CD4-positive, alpha-beta T cell (primary cell): ENCODE measurements at regions not wholly inside any gene's neighbourhood (a gene's known extent, or its start where the extent isn't known, plus 50 kb on each side); places are given as distances from the start of the nearest gene placed in this dataset.
"Not testable (repeated sequence)": the region's sequence is repeated elsewhere in the genome, so short reads cannot be mapped to it uniquely, and the experiment has no call there.

Source experiments
- ATAC-seq: fragments of 200-7000 bp; cut with Tn5 transposase; one replicate; pipeline ENCODE4 v1.10.0; 2022; ENCODE audit warnings: mild to moderate bottlenecking; ENCODE audit not compliant: poor library complexity
- CTCF ChIA-PET: fragments of 350-600 bp; sonication (Branson Sonifier 250); formaldehyde crosslinking; loops from one replicate; lab custom pipeline; 2021; ENCODE audit warnings: antibody characterized with exemption, inconsistent platforms; lab: Charles Lee
- POLR2A ChIA-PET: fragments of 350-600 bp; sonication (Branson Sonifier 250); formaldehyde crosslinking; loops from one replicate; lab custom pipeline; 2021; ENCODE audit warnings: antibody characterized with exemption, inconsistent platforms; lab: Charles Lee
- DNase-seq, 14 experiments: peaks; one replicate each; pipeline ENCODE4 v3.0.0-alpha.2; 2013 to 2020; ENCODE audit warnings: mixed read lengths in 2 of 14
- H3K27ac ChIP-seq, 2 donors: one replicate each; pipeline versions ENCODE4 v1.5.1 to v1.7.0; 2013; ENCODE audit warnings: low read length in 2 of 2, low read depth in 1 of 2, mild to moderate bottlenecking in 1 of 2
- H3K27me3 ChIP-seq, 2 experiments: 1 replicate in 1 of 2; 2 replicates in 1 of 2; pipeline versions ENCODE4 v1.6.1 to v1.7.0; 2013; ENCODE audit warnings: low read length in 2 of 2, control low read depth in 1 of 2, mild to moderate bottlenecking in 1 of 2, moderate library complexity in 1 of 2; ENCODE audit not compliant: insufficient read depth in 2 of 2, control insufficient read depth in 1 of 2
- H3K36me3 ChIP-seq: one replicate; pipeline ENCODE4 v1.6.1; 2013; ENCODE audit warnings: low read length, control low read depth; ENCODE audit not compliant: insufficient read depth
- H3K4me1 ChIP-seq: one replicate; pipeline ENCODE4 v1.6.1; 2013; ENCODE audit warnings: low read length, control low read depth; ENCODE audit not compliant: insufficient read depth
- H3K4me3 ChIP-seq: one replicate; pipeline ENCODE4 v1.5.1; 2013; ENCODE audit warnings: mild to moderate bottlenecking, low read length, moderate library complexity
- H3K9me3 ChIP-seq, 2 experiments: 1 replicate in 1 of 2; 2 replicates in 1 of 2; pipeline versions ENCODE4 v1.6.1 to v1.7.0; 2013; ENCODE audit warnings: low read length in 2 of 2, mild to moderate bottlenecking in 2 of 2, control low read depth in 1 of 2, moderate library complexity in 1 of 2; ENCODE audit not compliant: control insufficient read depth in 1 of 2, insufficient read depth in 1 of 2
- H3K27ac Mint-ChIP-seq: one replicate; pipeline ENCODE4 v1.8.0; 2020; ENCODE audit warnings: mixed read lengths
- H3K27me3 Mint-ChIP-seq: one replicate; pipeline ENCODE4 v1.8.0; 2021; ENCODE audit warnings: mixed read lengths
- H3K36me3 Mint-ChIP-seq: one replicate; pipeline ENCODE4 v1.8.0; 2021; ENCODE audit warnings: low read depth, mixed read lengths
- H3K4me1 Mint-ChIP-seq: one replicate; pipeline ENCODE4 v1.8.0; 2021; ENCODE audit warnings: low read depth, mixed read lengths
- H3K4me3 Mint-ChIP-seq: one replicate; pipeline ENCODE4 v1.8.0; 2020; ENCODE audit warnings: mild to moderate bottlenecking, mixed read lengths
- H3K9me3 Mint-ChIP-seq: one replicate; pipeline ENCODE4 v1.8.0; 2020; ENCODE audit warnings: mixed read lengths
- intact Hi-C, 2 experiments: fragments of 100-400 bp; cut with DNase I in 1 of 2; cut with micrococcal nuclease in 1 of 2; formaldehyde crosslinking; loops; one replicate each; pipeline versions ENCODE4 v1.15.1 to v1.9.0; 2023 to 2025; cut with DNase I, micrococcal nuclease
- TF ChIP-seq, protein P1 (sequence below): fragments of 200-600 bp; IDR thresholded peaks from one replicate; pipeline ENCODE4 v1.8.0; 2022; ENCODE audit warnings: antibody characterized with exemption, mild to moderate bottlenecking

GRCh38 chr10:109218207-109218606, 705.1 kb downstream of the XPNPEP1 start:
- no peaks in the 10 kb centered on the region for H3K4me1 Mint-ChIP-seq

DNA sequence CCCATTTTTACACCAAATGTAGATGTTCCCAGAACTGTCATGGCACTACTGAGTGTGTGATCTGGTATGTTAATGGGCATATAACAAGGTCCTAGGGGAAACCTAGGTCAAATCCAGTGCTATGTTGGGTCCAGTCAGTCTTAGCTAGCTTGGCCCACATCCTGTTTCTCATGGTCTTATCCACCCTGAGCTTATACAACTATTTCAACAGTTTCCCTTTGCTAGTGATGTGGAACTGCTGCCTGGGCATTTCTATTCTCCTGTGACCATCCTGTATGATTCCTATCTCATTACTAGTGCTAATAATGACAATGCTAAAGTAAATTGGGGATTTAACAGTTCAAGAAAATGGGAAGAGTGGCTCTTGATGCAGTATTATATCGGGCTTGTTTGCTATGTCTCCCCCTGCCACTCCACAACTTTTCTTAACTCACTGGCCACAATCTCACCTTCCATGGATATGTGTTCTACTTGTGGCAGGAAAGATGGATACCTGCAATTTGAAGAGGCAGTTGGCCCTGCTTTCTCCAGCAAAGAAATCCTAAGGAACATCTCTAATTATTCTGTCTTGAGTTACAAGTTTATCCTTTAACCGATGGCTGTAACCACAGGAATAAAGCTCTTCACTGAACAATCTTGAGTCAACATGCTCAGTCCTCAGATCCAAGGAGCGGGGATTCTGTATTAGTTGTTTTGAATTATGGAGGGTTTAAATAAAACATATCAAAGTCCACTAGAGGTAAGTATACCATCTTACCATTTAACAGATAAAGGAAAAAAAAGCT, 707.8 kb downstream of the XPNPEP1 start:
- TF ChIP-seq, protein P1, sequence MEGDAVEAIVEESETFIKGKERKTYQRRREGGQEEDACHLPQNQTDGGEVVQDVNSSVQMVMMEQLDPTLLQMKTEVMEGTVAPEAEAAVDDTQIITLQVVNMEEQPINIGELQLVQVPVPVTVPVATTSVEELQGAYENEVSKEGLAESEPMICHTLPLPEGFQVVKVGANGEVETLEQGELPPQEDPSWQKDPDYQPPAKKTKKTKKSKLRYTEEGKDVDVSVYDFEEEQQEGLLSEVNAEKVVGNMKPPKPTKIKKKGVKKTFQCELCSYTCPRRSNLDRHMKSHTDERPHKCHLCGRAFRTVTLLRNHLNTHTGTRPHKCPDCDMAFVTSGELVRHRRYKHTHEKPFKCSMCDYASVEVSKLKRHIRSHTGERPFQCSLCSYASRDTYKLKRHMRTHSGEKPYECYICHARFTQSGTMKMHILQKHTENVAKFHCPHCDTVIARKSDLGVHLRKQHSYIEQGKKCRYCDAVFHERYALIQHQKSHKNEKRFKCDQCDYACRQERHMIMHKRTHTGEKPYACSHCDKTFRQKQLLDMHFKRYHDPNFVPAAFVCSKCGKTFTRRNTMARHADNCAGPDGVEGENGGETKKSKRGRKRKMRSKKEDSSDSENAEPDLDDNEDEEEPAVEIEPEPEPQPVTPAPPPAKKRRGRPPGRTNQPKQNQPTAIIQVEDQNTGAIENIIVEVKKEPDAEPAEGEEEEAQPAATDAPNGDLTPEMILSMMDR = no peak
- Histone ChIP-seq H3K4me1 (no peaks in the 10 kb centered on the region), H3K9me3 (no peaks in the 10 kb centered on the region), H3K36me3 (no peaks in the 10 kb centered on the region), H3K27me3 (no peaks in the 10 kb centered on the region), H3K4me3 (no peak overlapping the region), H3K27ac (no peak overlapping the region)
- Mint-ChIP-seq H3K4me1 (no peaks in the 10 kb centered on the region), H3K27me3 (no peaks in the 10 kb centered on the region), H3K9me3 (peaks cover 2% of the 10 kb centered on the region), H3K36me3 (no peaks in the 10 kb centered on the region), H3K4me3 (no peak overlapping the region), H3K27ac (no peak overlapping the region)
- DNase-seq = no peak
- intact Hi-C loops = no loop called here
- no peak for ATAC-seq
- POLR2A ChIA-PET = no interaction called here
- CTCF ChIA-PET = no interaction called here

More at GRCh38 chr10:109218207-109218606, 705.1 kb downstream of the XPNPEP1 start:
- Mint-ChIP-seq H3K9me3 (peaks cover 2% of the 10 kb centered on the region), H3K27ac (no peak overlapping the region), H3K36me3 (no peaks in the 10 kb centered on the region), H3K27me3 (no peaks in the 10 kb centered on the region), H3K4me3 (no peak overlapping the region)
- TF ChIP-seq, protein P1 = no peak
- H3K4me3 ChIP-seq = no peak overlapping the region
- intact Hi-C loops = no loop called here
- ChIA-PET CTCF (no interaction called here), POLR2A (no interaction called here)
- ATAC-seq (no peak), DNase-seq (no peak)
- no peaks in the 10 kb centered on the region for H3K36me3 ChIP-seq
- H3K4me1 ChIP-seq = no peaks in the 10 kb centered on the region
- H3K27me3 ChIP-seq = no peaks in the 10 kb centered on the region
- no peak overlapping the region for H3K27ac ChIP-seq
- H3K9me3 ChIP-seq = no peaks in the 10 kb centered on the region

GRCh38 chr10:109214891-109215290, 708.4 kb downstream of the XPNPEP1 start:
- H3K4me3 Mint-ChIP-seq, POLR2A ChIA-PET, H3K27ac ChIP-seq, ATAC-seq, H3K27ac Mint-ChIP-seq, H3K9me3 Mint-ChIP-seq, H3K9me3 ChIP-seq, H3K4me3 ChIP-seq, intact Hi-C loops, H3K4me1 Mint-ChIP-seq, H3K27me3 Mint-ChIP-seq, H3K4me1 ChIP-seq, H3K36me3 Mint-ChIP-seq, DNase-seq, H3K27me3 ChIP-seq, H3K36me3 ChIP-seq: not testable (repeated sequence)
- CTCF ChIA-PET = interaction anchor here (0.5 kb wide), 1 partner anchor 21 kb away, joined by 3 read pairs; no protein-coding TSS in a partner anchor

- Histone ChIP-seq H3K9me3 (peaks cover 0 to 5% of the 10 kb centered on the region in 2 experiments), H3K27me3 (no peaks in the 10 kb centered on the region), H3K4me3 (no peak overlapping the region), H3K27ac (no peak overlapping the region), H3K4me1 (no peaks in the 10 kb centered on the region), H3K36me3 (no peaks in the 10 kb centered on the region)
- ChIA-PET CTCF (no interaction called here), POLR2A (no interaction called here)
- intact Hi-C loops = no loop called here
- Mint-ChIP-seq H3K9me3 (peaks cover 4% of the 10 kb centered on the region), H3K36me3 (no peaks in the 10 kb centered on the region), H3K27me3 (no peaks in the 10 kb centered on the region), H3K4me3 (no peak overlapping the region), H3K27ac (no peak overlapping the region), H3K4me1 (no peaks in the 10 kb centered on the region)
- no peak for DNase-seq
- TF ChIP-seq, protein P1 = no peak
- ATAC-seq = no peak
These were observed 716.0 kb downstream of the XPNPEP1 start for GRCh38 chr10:109207361-109207760.
